ENCODE measurements at regions not wholly inside any gene's neighbourhood (a gene's known extent, or its start where the extent isn't known, plus 50 kb on each side); places are given as distances from the start of the nearest gene placed in this dataset.
A peak's percentile ranks its signal among the peaks of the same experiment; 100 is the strongest.

DNA sequence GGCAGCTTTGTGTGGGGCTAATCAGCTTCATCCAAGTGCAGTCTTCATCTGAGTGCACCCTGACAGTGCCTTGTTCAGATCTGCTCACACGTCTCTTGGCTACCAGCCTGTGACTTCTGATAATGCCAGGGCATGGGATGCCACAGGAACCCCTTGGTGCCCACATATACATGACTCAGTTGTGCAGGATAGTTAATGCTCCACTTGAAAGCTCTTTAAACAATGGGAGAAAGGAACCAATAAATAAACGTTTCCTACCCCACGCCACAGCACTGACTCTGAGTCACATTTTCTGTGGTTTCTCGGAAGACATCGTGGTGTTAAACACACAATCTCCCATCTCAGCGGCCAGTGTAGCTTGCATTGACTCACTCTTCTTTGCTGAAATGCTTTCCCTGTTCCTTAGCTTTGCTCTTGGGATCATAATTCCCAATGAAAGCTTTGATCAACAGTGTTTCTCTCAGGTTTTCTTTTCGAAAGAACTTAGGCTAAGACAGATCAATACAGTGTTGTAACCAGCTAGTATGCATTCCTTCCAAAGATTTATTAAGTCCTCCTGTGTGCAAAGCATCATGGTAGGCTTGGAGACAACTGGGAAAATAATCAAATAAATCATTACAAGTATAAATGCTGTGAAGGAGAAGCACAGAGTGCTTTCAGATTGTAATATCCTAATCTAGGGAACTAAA is 142.0 kb downstream of the COPS8 start:
- no peak for DNase-seq
- WGBS, 5 donors, result 40 to 62% (median 48%) methylated on average over 7 of the region's 7 CpGs
- Histone ChIP-seq H3K4me1 (peaks cover 0 to 13% (median 8%) of the 10 kb centered on the region in 4 donors), H3K27me3 (no peaks in the 10 kb centered on the region), H3K27ac (no peak overlapping the region), H3K36me3 (no peaks in the 10 kb centered on the region), H3K4me3 (no peak overlapping the region), H3K9me3 (no peaks in the 10 kb centered on the region)
- intact Hi-C loops (cut with DNase I; ENCODE audit: low total_unique reads), result no loop called here
- TF ChIP-seq EP300 (IDR thresholded peaks at IDR 0.05) (no peak), POLR2AphosphoS5 (IDR thresholded peaks at IDR 0.05) (peak in 1 of 3 donors; percentile 39)

DNA sequence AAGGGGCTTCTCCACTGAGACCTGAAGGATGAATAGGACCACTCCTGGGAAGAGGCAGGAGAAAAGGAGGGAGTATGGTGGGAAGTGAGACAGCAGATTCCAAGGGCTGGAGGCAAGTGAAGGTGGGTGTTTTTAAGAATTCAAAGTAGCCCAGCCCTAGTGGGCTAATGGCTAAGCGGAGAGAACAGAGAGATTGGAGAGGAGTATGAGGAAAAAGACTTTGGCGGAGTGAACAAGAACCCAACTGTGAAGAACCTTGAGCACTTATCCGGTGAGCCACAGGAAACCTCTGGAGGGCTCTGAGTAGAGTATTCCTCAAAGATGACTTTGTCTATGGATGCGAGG is 142.6 kb downstream of the COPS8 start:
- no peaks in the 10 kb centered on the region for H3K27me3 ChIP-seq
- H3K4me1 ChIP-seq, result peaks cover 0 to 9% (median 4%) of the 10 kb centered on the region in 4 donors
- H3K27ac ChIP-seq, result no peak overlapping the region
- no peak for DNase-seq
- H3K9me3 ChIP-seq, result no peaks in the 10 kb centered on the region
- no peak for TF ChIP-seq POLR2AphosphoS5 (IDR thresholded peaks at IDR 0.05)
- TF ChIP-seq, protein P1, sequence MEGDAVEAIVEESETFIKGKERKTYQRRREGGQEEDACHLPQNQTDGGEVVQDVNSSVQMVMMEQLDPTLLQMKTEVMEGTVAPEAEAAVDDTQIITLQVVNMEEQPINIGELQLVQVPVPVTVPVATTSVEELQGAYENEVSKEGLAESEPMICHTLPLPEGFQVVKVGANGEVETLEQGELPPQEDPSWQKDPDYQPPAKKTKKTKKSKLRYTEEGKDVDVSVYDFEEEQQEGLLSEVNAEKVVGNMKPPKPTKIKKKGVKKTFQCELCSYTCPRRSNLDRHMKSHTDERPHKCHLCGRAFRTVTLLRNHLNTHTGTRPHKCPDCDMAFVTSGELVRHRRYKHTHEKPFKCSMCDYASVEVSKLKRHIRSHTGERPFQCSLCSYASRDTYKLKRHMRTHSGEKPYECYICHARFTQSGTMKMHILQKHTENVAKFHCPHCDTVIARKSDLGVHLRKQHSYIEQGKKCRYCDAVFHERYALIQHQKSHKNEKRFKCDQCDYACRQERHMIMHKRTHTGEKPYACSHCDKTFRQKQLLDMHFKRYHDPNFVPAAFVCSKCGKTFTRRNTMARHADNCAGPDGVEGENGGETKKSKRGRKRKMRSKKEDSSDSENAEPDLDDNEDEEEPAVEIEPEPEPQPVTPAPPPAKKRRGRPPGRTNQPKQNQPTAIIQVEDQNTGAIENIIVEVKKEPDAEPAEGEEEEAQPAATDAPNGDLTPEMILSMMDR (IDR thresholded peaks at IDR 0.05), result no peak
- TF ChIP-seq POLR2A (IDR thresholded peaks at IDR 0.05), result no peak
- TF ChIP-seq EP300 (IDR thresholded peaks at IDR 0.05), result no peak
- 93 to 97% (median 96%) methylated on average over 4 of the region's 4 CpGs for WGBS, 5 donors
- no peaks in the 10 kb centered on the region for H3K36me3 ChIP-seq
- H3K4me3 ChIP-seq, result no peak overlapping the region
- intact Hi-C loops (cut with DNase I; ENCODE audit: low total_unique reads), result no loop called here

DNA sequence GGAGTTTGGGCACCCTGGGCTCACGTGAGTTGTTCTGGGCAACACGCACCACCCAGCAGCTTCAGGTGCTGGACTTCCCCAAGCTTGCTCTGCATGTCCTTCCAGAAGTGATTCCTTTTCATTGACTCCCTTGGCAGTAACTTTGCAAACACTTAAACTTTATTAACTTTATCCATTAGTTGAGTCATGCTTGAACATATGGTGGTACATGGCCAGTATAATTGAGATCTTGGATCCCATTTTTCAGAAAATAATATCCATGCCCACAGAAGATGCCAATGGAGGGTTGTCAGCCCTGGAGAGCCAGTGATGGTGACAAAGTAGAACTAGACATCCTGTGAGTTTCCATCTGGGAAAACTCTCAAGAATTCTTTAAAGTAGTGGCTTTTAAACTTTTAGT is 144.2 kb downstream of the COPS8 start:
- H3K9me3 ChIP-seq, result no peaks in the 10 kb centered on the region
- intact Hi-C loops (cut with DNase I; ENCODE audit: low total_unique reads), result no loop called here
- H3K4me3 ChIP-seq, result no peak overlapping the region
- H3K27ac ChIP-seq, result no peak overlapping the region
- H3K27me3 ChIP-seq, result no peaks in the 10 kb centered on the region
- DNase-seq, result no peak
- H3K4me1 ChIP-seq, result peaks cover 0 to 15% (median 5%) of the 10 kb centered on the region in 4 donors
- WGBS, 5 donors, result 54 to 95% (median 90%) methylated on average over 2 of the region's 2 CpGs
- TF ChIP-seq, protein P1 (IDR thresholded peaks at IDR 0.05), result no peak
- TF ChIP-seq POLR2AphosphoS5 (IDR thresholded peaks at IDR 0.05) (no peak), EP300 (IDR thresholded peaks at IDR 0.05) (no peak), POLR2A (IDR thresholded peaks at IDR 0.05) (no peak)
- H3K36me3 ChIP-seq, result no peaks in the 10 kb centered on the region

DNA sequence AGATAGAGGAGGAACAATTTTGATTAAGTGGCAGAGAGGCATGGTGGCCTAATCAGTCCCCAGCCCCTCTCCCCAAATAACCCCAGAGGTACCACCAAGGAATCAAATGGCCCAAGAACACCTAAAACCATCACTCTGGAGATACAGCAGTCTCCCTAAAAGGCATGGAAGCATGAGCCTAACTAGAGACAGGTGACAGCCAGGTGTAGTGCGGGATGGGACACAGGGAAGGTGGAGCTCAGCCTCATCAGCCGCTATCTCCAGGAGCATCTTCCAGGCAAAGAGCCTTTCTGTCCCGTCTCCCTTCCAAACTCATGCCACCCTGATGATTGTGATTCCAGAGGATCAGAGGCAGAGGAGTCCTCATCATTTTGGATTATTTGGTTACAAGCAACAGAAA is 144.7 kb downstream of the COPS8 start:
- Histone ChIP-seq H3K27me3 (no peaks in the 10 kb centered on the region), H3K4me1 (peaks cover 0 to 20% (median 9%) of the 10 kb centered on the region in 4 donors), H3K27ac (no peak overlapping the region), H3K9me3 (no peaks in the 10 kb centered on the region), H3K4me3 (no peak overlapping the region), H3K36me3 (no peaks in the 10 kb centered on the region)
- TF ChIP-seq EP300 (IDR thresholded peaks at IDR 0.05) (no peak), POLR2AphosphoS5 (IDR thresholded peaks at IDR 0.05) (no peak), POLR2A (IDR thresholded peaks at IDR 0.05) (no peak)
- TF ChIP-seq, protein P1 (IDR thresholded peaks at IDR 0.05), result no peak
- no peak for DNase-seq
- 92 to 100% (median 97%) methylated on average over 3 of the region's 3 CpGs for WGBS, 5 donors
- intact Hi-C loops (cut with DNase I; ENCODE audit: low total_unique reads), result no loop called here

DNA sequence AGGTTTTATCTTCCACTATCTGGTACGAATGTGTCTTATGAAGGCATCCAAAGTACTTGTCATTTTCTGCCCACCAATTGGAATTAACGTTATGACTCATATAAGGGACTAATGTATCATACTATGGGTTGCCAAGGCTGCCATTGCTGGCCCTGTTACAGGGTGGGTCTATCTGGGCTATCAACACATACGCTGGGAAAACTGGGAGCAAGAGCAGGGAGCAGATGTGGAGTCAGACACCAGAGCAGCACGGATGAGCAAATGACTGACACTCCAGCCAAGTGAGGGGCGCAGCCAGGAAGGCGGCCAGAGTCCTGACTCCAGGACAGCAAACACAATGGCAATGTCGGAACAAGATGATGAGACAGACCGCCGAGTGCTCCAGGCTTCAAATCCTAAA is 145.9 kb downstream of the COPS8 start:
- Histone ChIP-seq H3K36me3 (no peaks in the 10 kb centered on the region), H3K4me1 (peaks cover 0 to 30% (median 17%) of the 10 kb centered on the region in 4 donors), H3K27ac (no peak overlapping the region), H3K27me3 (no peaks in the 10 kb centered on the region), H3K4me3 (no peak overlapping the region), H3K9me3 (no peaks in the 10 kb centered on the region)
- WGBS, 5 donors, result 84 to 90% (median 90%) methylated on average over 9 of the region's 9 CpGs
- no peak for TF ChIP-seq POLR2A (IDR thresholded peaks at IDR 0.05)
- no peak for TF ChIP-seq POLR2AphosphoS5 (IDR thresholded peaks at IDR 0.05)
- TF ChIP-seq EP300 (IDR thresholded peaks at IDR 0.05), result no peak
- TF ChIP-seq, protein P1 (IDR thresholded peaks at IDR 0.05), result no peak
- DNase-seq, result no peak
- intact Hi-C loops (cut with DNase I; ENCODE audit: low total_unique reads), result no loop called here

Measured in stomach (tissue), 8 donors.